Left renal cortex interstitium (tissue), 4 donors: ENCODE measurements at regions not wholly inside any gene's neighbourhood (a gene's known extent, or its start where the extent isn't known, plus 50 kb on each side); places are given as distances from the start of the nearest gene placed in this dataset.
A peak's percentile ranks its signal among the peaks of the same experiment; 100 is the strongest.

Experiments
- DNase-seq, 4 donors: peaks; one replicate each; pipeline ENCODE4 v3.0.0-alpha.2; 2013; ENCODE audit warnings: low read depth in 4 of 4, low spot score in 2 of 4, missing footprints in 1 of 4

GRCh38 chr11:130582176-130582575, 133.7 kb downstream of the ADAMTS15 start:
- no peak for DNase-seq

GRCh38 chr11:130582981-130583380, 134.5 kb downstream of the ADAMTS15 start:
- DNase-seq: no peak

DNA sequence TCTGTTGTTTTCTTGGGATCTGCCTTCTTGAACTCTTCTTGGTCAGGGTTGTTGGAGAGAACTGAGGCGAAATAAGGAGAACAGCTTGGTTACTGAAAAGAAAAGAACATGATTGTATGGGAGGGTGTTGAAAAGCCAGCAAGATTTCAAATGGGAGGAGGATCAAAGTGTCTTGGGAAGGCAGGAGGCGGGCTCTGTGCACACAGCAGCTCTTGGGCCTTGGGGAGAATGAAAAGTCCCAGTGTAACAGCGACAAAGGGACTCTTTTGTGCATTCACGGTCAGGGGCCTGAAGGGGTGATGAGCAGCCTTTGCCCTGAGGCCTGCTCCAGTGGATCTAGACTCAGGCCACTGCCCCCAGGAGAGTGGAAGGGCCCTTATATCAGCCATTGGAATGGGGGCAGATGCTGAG, 135.4 kb downstream of the ADAMTS15 start:
- no peak for DNase-seq

GRCh38 chr11:130585545-130585944, 137.1 kb downstream of the ADAMTS15 start:
- no peak for DNase-seq

- DNase-seq: no peak
Measured at GRCh38 chr11:130587658-130588057, 139.2 kb downstream of the ADAMTS15 start.

- DNase-seq: no peak
Measured at GRCh38 chr11:130588471-130588870, 140.0 kb downstream of the ADAMTS15 start.

DNA sequence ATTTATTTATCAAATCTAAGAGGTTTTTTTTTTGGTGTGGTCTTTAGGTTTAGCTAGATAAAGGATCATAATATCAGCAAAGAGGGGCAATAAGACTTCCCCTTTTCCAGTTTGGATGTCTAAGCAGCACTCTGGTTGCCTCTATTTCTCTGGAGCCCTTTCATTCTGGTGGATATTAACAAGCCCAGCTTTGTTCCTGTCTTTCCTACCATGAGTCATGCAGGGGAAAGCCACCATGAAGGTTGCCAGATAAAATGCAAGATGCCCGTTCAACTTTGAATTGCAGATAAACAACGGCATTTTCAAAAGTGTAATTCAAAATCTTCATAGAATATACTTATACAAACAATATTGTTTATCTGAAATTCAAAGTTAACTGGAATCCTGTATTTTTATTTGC, 143.6 kb downstream of the ADAMTS15 start:
- DNase-seq: no peak

DNA sequence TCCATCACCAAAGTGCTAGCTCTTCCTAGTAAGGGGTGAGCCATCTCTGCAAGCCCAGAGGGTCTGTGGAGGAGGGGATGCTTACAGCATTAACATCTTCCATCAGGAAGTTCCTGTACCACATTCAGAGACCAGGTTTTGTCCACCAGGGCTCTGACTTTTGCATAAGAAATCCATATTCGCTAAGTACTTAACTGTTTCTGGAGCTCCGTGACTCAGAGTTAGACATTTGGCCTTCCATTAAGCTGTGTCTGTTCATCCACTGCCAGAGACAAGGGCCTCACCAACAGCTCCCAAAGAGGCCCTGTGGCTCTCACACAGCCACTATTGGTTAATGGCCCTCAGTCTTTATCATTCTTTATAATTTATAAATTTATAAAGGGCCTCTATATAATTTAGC, 144.6 kb downstream of the ADAMTS15 start:
- no peak for DNase-seq

DNA sequence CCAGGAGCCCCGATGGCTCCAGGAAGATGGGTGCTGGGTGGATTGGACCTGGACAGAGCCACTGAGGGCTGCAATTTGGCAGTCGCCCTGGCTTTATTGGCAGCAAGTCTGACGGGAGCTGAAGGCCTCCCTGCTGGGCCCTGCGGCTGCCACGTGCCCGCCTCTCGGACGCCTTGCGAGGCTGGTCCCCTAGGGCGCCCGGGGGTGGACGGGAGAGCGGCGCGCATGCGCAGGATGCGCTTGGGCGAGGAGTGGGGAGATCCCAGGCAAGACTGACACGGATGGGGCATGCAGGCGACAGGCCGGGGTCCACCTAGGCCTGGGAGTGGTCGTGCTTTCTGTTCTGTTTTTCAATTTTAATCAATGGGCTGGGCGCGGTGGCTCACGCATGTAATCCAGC, 150.0 kb downstream of the ADAMTS15 start:
- no peak for DNase-seq

- DNase-seq: no peak
Measured at GRCh38 chr11:130599073-130599654, 150.7 kb downstream of the ADAMTS15 start.

DNA sequence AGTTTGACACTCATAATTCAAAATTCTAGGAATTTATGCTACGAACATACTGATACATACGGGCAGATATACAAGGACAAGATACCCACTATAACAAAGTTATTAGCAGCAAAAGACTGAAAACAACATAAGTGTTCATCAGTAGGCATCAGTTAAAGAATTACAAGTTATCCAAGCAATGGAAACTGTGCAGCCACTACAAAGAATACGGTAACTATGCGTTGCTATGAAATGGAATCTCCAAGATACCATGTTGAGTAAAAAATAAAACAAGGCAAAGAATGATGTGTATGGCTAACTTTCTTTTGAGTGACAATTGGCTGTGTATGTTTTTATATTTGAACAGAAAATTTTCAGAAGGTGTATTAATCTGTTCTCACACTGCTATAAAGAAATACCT, 151.7 kb downstream of the ADAMTS15 start:
- no peak for DNase-seq

DNA sequence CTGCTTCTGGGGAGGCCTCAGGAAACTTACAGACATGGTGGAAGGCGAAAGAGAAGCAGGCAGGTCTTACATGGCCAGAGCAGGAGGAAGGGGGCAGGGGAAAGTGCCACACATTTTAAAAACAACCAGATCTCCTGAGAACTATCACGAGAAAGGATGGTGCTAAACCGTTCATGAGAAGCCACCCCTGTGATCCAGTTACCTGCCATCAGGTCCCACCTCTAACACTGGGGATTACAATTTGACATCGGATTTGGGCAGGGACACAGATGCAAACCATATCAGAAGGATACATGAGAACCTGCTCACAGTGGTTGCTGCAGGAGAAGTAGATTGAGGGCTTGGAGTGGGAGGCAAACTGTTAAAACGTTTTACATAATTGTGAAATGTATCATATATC, 152.2 kb downstream of the ADAMTS15 start:
- no peak for DNase-seq

DNA sequence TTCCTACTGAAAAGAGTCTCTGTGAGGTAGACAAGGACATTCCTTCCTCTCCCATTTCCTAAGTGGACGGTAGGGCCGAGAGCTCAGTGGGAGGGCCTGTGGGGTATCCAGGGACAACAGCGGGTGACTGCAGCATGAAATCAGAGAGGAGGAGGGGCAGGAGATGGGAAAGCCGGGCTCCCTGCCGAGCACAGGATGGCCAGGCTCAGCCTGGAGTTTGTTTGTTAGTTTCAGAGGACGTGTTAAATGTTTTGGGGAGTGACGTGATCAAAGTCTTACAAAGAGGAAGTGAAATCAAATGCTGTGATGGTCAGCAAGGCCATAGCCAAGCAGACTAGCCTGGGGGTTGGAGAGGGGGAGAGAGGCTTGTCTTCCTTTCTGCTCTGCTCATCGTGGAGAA, 152.7 kb downstream of the ADAMTS15 start:
- DNase-seq: peak in 1 of 4 donors; percentile 51

- no peak for DNase-seq
Measured at GRCh38 chr11:130601764-130602460, 153.5 kb downstream of the ADAMTS15 start.

DNA sequence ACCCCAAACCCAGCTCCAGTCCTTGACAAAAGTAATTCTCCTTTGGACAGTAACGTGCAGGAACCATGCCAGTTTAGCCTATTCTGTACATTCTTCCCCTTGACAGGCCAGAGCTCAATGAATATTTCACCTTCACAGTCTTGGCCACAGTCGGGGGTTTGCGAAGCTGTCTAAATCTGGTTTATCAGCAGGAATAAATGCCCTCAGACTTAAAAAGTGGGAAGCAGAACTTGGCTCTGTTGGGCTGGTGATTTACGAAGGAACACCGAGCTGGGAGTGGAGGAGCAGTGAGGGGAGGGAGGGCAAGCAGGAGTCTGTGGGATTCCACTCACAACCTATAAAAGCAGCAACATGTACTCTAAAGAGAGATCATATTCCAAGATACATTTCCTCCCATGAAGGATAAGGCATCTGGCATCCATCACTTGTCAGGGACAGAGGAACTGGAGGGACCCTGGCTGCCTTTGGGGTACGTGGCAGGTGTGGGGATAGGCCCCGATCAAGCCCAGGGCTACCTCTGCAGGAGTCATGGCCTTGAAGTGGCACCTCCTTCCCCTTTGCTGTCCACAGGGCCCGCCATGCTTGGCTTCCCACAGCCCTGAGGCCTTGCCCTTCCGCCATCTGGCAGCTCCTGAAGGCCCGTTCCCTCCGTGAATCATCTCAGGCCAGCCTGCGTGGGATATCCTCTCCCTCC, 154.3 kb downstream of the ADAMTS15 start:
- DNase-seq: no peak

DNA sequence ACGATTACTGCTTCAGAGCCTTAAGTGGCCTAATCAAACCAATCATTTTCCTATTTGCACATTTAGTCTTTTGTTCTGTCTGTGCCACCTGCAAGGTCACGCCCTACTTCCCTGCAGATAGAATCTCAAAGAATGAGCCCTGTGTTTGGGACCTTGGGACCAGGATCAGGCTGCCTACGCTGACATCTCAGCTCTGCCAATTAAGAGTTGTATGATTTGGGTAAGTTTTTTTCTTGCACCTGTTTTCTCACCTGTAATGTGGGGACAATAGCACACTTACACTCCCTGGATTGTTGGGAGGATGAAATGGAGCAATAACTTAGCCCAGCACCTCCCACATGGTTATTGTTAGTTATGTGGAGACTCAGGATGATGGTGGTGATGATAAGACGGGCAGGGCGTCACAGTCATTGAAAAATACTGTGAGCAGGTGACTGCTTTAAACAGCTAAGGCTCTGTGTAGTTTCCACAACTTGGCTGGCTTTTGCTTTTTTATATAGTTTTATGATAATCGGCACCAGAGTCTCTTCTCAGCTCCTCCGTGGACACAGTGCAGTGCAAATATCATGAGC, 155.0 kb downstream of the ADAMTS15 start:
- DNase-seq: no peak

- DNase-seq: no peak
Measured at GRCh38 chr11:130604606-130605005, 156.2 kb downstream of the ADAMTS15 start.

DNA sequence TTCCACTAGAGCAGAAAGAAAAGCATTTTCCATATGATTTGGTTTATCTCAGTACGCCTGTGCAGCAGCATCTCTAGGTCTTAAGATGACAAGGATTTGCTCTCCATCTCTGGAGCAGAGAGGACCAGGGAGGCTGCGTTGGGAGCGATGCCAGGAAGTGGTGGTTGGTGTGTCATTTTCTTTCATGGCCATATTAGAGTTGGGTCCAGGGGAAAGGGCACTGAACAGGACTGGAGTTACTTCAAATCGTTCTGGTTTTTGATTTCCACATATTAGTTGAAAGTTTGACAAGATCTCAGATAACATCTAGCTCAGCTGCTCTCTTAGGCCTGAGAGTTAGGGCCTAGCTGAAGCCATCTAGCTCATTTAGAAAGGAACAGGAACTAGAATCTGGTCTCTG, 157.7 kb downstream of the ADAMTS15 start:
- DNase-seq: no peak

- DNase-seq: peak in 1 of 4 donors; percentile 69
Measured at GRCh38 chr11:130606781-130607511, 158.5 kb downstream of the ADAMTS15 start.

DNA sequence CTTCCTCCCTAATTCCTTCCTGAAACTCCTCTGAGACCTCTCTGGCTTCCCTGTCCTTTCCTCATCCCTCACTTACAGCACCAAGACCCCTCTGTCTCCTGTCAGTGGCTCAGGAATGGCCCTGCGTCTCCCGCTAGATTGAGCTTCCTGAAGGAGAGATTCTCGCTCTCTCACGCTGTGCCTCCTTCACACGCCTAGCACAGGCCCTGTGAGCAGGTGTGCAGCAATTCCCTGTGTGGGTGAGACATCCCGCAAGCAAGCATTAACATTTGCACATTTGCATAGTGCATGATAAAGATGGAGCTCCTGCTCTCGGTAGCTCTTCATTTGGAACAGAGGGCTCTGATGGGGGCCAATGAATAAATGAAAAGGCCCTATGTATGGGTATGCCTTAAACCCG, 159.8 kb downstream of the ADAMTS15 start:
- DNase-seq: no peak
